GM12878 (cell line): ENCODE measurements at regions not wholly inside any gene's neighbourhood (a gene's known extent, or its start where the extent isn't known, plus 50 kb on each side); places are given as distances from the start of the nearest gene placed in this dataset.

Source experiments
- ATAC-seq: fragments of 200-7000 bp; cut with Tn5 transposase; 3 replicates; pipeline ENCODE4 v1.9.1; 2020; ENCODE audit warnings: mild to moderate bottlenecking, moderate library complexity
- BruUV-seq: library from RNA; stranded (reverse); fragments of 400-500 nt; replicated peaks from 2 replicates; lab custom pipeline; 2021; lab: Mats Ljungman, UMichigan
- CTCF ChIA-PET: fragments of 300-600 bp; sonication (Branson Sonifier 250); formaldehyde crosslinking; extraction: SDS; loops from one replicate; lab custom pipeline; 2021; ENCODE audit warnings: inconsistent platforms; lab: Yijun Ruan, JAX
- POLR2A ChIA-PET: fragments of 350-600 bp; formaldehyde crosslinking; extraction: SDS; loops from one replicate; lab custom pipeline; 2021; ENCODE audit warnings: inconsistent platforms; lab: Charles Lee
- RAD21 ChIA-PET: fragments of 300-600 bp; sonication (Branson Sonifier 250); formaldehyde crosslinking; loops from one replicate; lab custom pipeline; 2023; ENCODE audit warnings: antibody characterized with exemption; ENCODE audit not compliant: unreplicated experiment; lab: Charles Lee
- SMC1A ChIA-PET: fragments of 300-600 bp; sonication (Branson Sonifier 250); formaldehyde crosslinking; loops from one replicate; lab custom pipeline; 2023; ENCODE audit not compliant: unreplicated experiment, uncharacterized antibody; lab: Charles Lee
- DNase-seq: peaks from one replicate; pipeline ENCODE4 v3.0.0-alpha.2; 2011; ENCODE audit warnings: low read depth, low spot score
- FAIRE-seq: peaks from 3 replicates; lab custom pipeline; 2011; peaks lifted over from hg19 to GRCh38; lab: Jason Lieb, UNC
- H2AFZ ChIP-seq: 2 replicates; pipeline ENCODE4 v1.6.0; 2011; ENCODE audit warnings: low read depth, low read length, control low read depth; ENCODE audit not compliant: control insufficient read depth
- H3K27ac ChIP-seq: 2 replicates; pipeline ENCODE4 v1.5.1; 2011; ENCODE audit warnings: control low read depth; ENCODE audit not compliant: control insufficient read depth, insufficient read depth
- H3K27me3 ChIP-seq, 2 experiments: replicated peaks in 1 of 2; 2 replicates each; pipeline versions ENCODE4 v1.6.0 to v1.6.1; 2011; ENCODE audit warnings: low read length in 1 of 2; ENCODE audit not compliant: control insufficient read depth in 2 of 2, insufficient read depth in 2 of 2
- H3K36me3 ChIP-seq, 2 experiments: 2 replicates each; pipeline ENCODE4 v1.5.1; 2011; ENCODE audit warnings: low read length in 1 of 2; ENCODE audit not compliant: control insufficient read depth in 2 of 2, insufficient read depth in 2 of 2
- H3K4me1 ChIP-seq: 2 replicates; pipeline ENCODE4 v1.6.1; 2011; ENCODE audit warnings: mild to moderate bottlenecking, low read length, moderate library complexity, mixed read lengths; ENCODE audit not compliant: control insufficient read depth, insufficient read depth
- H3K4me2 ChIP-seq: 2 replicates; pipeline ENCODE4 v1.6.0; 2011; ENCODE audit warnings: control low read depth; ENCODE audit not compliant: control insufficient read depth, insufficient read depth
- H3K4me3 ChIP-seq: fragments of 200-600 bp; sonication (generic); 2 replicates; pipeline ENCODE4 v1.5.1; 2016
- H3K79me2 ChIP-seq: 2 replicates; pipeline ENCODE4 v1.6.0; 2011; ENCODE audit warnings: low read length; ENCODE audit not compliant: control insufficient read depth, insufficient read depth
- H3K9ac ChIP-seq: 2 replicates; pipeline ENCODE4 v1.8.0; 2011; ENCODE audit warnings: low read length, control low read depth, mixed read lengths; ENCODE audit not compliant: control insufficient read depth, insufficient read depth
- H3K9me3 ChIP-seq: replicated peaks from 3 replicates; pipeline ENCODE4 v1.5.1; 2011; ENCODE audit warnings: mild to moderate bottlenecking, low read length; ENCODE audit not compliant: control insufficient read depth, insufficient read depth
- H4K20me1 ChIP-seq: 2 replicates; pipeline ENCODE4 v1.6.0; 2011; ENCODE audit not compliant: control insufficient read depth, insufficient read depth
- ATF2 ChIP-seq: IDR thresholded peaks from 2 replicates; pipeline ENCODE4 v1.6.1; 2012; ENCODE audit warnings: low read length, inconsistent platforms
- ATF3 ChIP-seq: IDR thresholded peaks from 2 replicates; pipeline ENCODE4 v1.6.1; 2011; ENCODE audit warnings: low read depth, mild to moderate bottlenecking, low read length, moderate library complexity, borderline replicate concordance; ENCODE audit errors: extremely low read depth
- BCL11A ChIP-seq: IDR thresholded peaks from 2 replicates; pipeline ENCODE4 v1.6.1; 2011; ENCODE audit warnings: low read depth, low read length
- BMI1 ChIP-seq: fragments of 450-650 bp; IDR thresholded peaks from 2 replicates; pipeline ENCODE4 v1.6.1; 2016; ENCODE audit warnings: mild to moderate bottlenecking, moderate library complexity, borderline replicate concordance
- CEBPZ ChIP-seq: fragments of 150-350 bp; IDR thresholded peaks from 2 replicates; pipeline ENCODE4 v1.6.1; 2016; ENCODE audit warnings: low read depth, low read length
- CREM ChIP-seq: IDR thresholded peaks from 2 replicates; pipeline ENCODE4 v1.6.1; 2014; ENCODE audit warnings: antibody characterized with exemption, low read depth
- HDAC6 ChIP-seq: fragments of 200-600 bp; sonication (generic); IDR thresholded peaks from one replicate; pipeline ENCODE4 v1.8.0; 2017; ENCODE audit warnings: antibody characterized with exemption; ENCODE audit not compliant: unreplicated experiment
- IKZF1 ChIP-seq: fragments of 450-650 bp; conservative IDR thresholded peaks from 2 replicates; pipeline ENCODE4 v1.6.1; 2017; ENCODE audit warnings: antibody characterized with exemption, mild to moderate bottlenecking
- IKZF2 ChIP-seq, 2 experiments: fragments of 450-650 bp; IDR thresholded peaks; 2 replicates each; pipeline ENCODE4 v1.6.1; 2017; ENCODE audit warnings: mild to moderate bottlenecking in 2 of 2, moderate library complexity in 2 of 2
- MYB ChIP-seq: fragments of 150-350 bp; IDR thresholded peaks from 2 replicates; pipeline ENCODE4 v1.6.1; 2014; ENCODE audit warnings: mild to moderate bottlenecking, low read depth, low read length, borderline replicate concordance
- PKNOX1 ChIP-seq: fragments of 450-650 bp; IDR thresholded peaks from 2 replicates; pipeline ENCODE4 v1.6.1; 2016; ENCODE audit warnings: mild to moderate bottlenecking
- RBBP5 ChIP-seq: fragments of 200-600 bp; sonication (generic); conservative IDR thresholded peaks from 2 replicates; pipeline ENCODE4 v1.6.1; 2016
- SIX5 ChIP-seq: IDR thresholded peaks from 2 replicates; pipeline ENCODE4 v1.6.1; 2011; ENCODE audit warnings: mild to moderate bottlenecking, low read depth, low read length, moderate library complexity; ENCODE audit not compliant: severe bottlenecking
- SKIL ChIP-seq: fragments of 450-650 bp; IDR thresholded peaks from 2 replicates; pipeline ENCODE4 v1.6.1; 2017; ENCODE audit warnings: mild to moderate bottlenecking, low read depth, inconsistent platforms; ENCODE audit not compliant: poor library complexity, severe bottlenecking
- SMARCA5 ChIP-seq: fragments of 450-650 bp; IDR thresholded peaks from 2 replicates; pipeline ENCODE4 v1.6.1; 2017; ENCODE audit warnings: mild to moderate bottlenecking
- ZNF207 ChIP-seq: fragments of 450-650 bp; IDR thresholded peaks from 2 replicates; pipeline ENCODE4 v1.6.1; 2014; ENCODE audit warnings: antibody characterized with exemption, mild to moderate bottlenecking, borderline replicate concordance
- ZSCAN29 ChIP-seq: fragments of 450-650 bp; IDR thresholded peaks from 2 replicates; pipeline ENCODE4 v1.6.1; 2017; ENCODE audit warnings: mild to moderate bottlenecking, moderate library complexity
- WGBS: methylation state at CpG from one replicate; pipeline ENCODE4 v1.1.6; 2016; ENCODE audit warnings: low lambda C conversion rate; ENCODE audit not compliant: insufficient replicate concordance, insufficient coverage; ENCODE audit errors: missing lambda C conversion rate; 5-methylcytosine and 5-hydroxymethylcytosine counted together
- in situ Hi-C: fragments of 300-500 bp; cut with MboI; formaldehyde crosslinking; loops from 9 replicates; pipeline ENCODE4 v1.14.3; 2018; ENCODE audit warnings: mixed read lengths
- intact Hi-C: fragments of 100-400 bp; cut with micrococcal nuclease; formaldehyde crosslinking; loops from one replicate; pipeline ENCODE4 v1.14.2; 2022; ENCODE audit not compliant: unreplicated experiment

- ChIA-PET POLR2A (no interaction called here), RAD21 (no interaction called here), CTCF (no interaction called here), SMC1A (no interaction called here)
- Histone ChIP-seq H3K79me2 (no peaks in the 10 kb centered on the region), H3K4me1 (no peaks in the 10 kb centered on the region), H3K9ac (no peak overlapping the region), H2AFZ (no peak overlapping the region), H3K36me3 (no peaks in the 10 kb centered on the region), H3K27me3 (no peaks in the 10 kb centered on the region), H3K27ac (no peak overlapping the region), H3K9me3 (no peaks in the 10 kb centered on the region), H3K4me2 (no peak overlapping the region), H3K4me3 (no peak overlapping the region), H4K20me1 (0 out of 2 replicates have a peak, but pooled peaks cover 4% of the 10 kb centered on the region)
- in situ Hi-C loops (no loop called here), intact Hi-C loops (no loop called here)
- DNase-seq (no peak), FAIRE-seq (no peak), ATAC-seq (no peak)
- TF ChIP-seq ZNF207 (no peak), SIX5 (no peak), IKZF2 (IDR thresholded peaks at IDR 0.05) (no peak), HDAC6 (no peak), MYB (no peak), SMARCA5 (no peak), BMI1 (no peak), PKNOX1 (no peak), ATF2 (no peak), ATF3 (no peak), CEBPZ (no peak), IKZF1 (no peak), SKIL (no peak), BCL11A (no peak), RBBP5 (no peak), ZSCAN29 (no peak), CREM (no peak)
- 37% methylated on average over 8 of the region's 8 CpGs for WGBS
- BruUV-seq, result no TSS peak
These were observed 171.9 kb downstream of the GUCY2F start for GRCh38 chrX:109310031-109310430.
